GM21529 (cell line): ENCODE measurements at regions not wholly inside any gene's neighbourhood (a gene's known extent, or its start where the extent isn't known, plus 50 kb on each side); places are given as distances from the start of the nearest gene placed in this dataset.

Experiments used
- ATAC-seq: cut with Tn5 transposase; IDR thresholded peaks from one replicate; pipeline ENCODE4 v1.9.1; 2021; ENCODE audit not compliant: unreplicated experiment

- ATAC-seq, result no peak
These were observed 476.1 kb downstream of the NUF2 start for GRCh38 chr1:163797816-163798215.

- ATAC-seq, result no peak
These were observed 477.5 kb downstream of the NUF2 start for GRCh38 chr1:163799190-163799805.

- ATAC-seq, result no peak
These were observed 485.7 kb downstream of the NUF2 start for GRCh38 chr1:163807331-163808049.

GRCh38 chr1:163813251-163813650 is 491.5 kb downstream of the NUF2 start:
- ATAC-seq, result no peak

- no peak for ATAC-seq
These were observed 498.5 kb downstream of the NUF2 start for GRCh38 chr1:163820226-163820625.

- ATAC-seq, result no peak
These were observed 499.0 kb downstream of the NUF2 start for GRCh38 chr1:163820766-163821165.

- ATAC-seq, result no peak
These were observed 499.9 kb downstream of the NUF2 start for GRCh38 chr1:163821679-163822078.

- no peak for ATAC-seq
These were observed 501.3 kb downstream of the NUF2 start for GRCh38 chr1:163823017-163823416.

GRCh38 chr1:163824006-163824405 is 502.3 kb downstream of the NUF2 start:
- no peak for ATAC-seq

GRCh38 chr1:163824490-163824889 is 502.7 kb downstream of the NUF2 start:
- no peak for ATAC-seq

- no peak for ATAC-seq
These were observed 504.7 kb downstream of the NUF2 start for GRCh38 chr1:163826500-163826899.

GRCh38 chr1:163834778-163835177 is 513.0 kb downstream of the NUF2 start:
- no peak for ATAC-seq

- no peak for ATAC-seq
These were observed 514.7 kb downstream of the NUF2 start for GRCh38 chr1:163836481-163836880.

- ATAC-seq, result no peak
These were observed 515.5 kb downstream of the NUF2 start for GRCh38 chr1:163837206-163837605.

GRCh38 chr1:163842571-163842970 is 520.8 kb downstream of the NUF2 start:
- no peak for ATAC-seq

GRCh38 chr1:163844459-163844858 is 522.7 kb downstream of the NUF2 start:
- ATAC-seq, result no peak

GRCh38 chr1:163845279-163845678 is 523.5 kb downstream of the NUF2 start:
- ATAC-seq, result no peak

- ATAC-seq, result no peak
These were observed 542.0 kb downstream of the NUF2 start for GRCh38 chr1:163863731-163864130.

GRCh38 chr1:163864207-163864606 is 542.5 kb downstream of the NUF2 start:
- no peak for ATAC-seq

GRCh38 chr1:163866564-163866963 is 544.8 kb downstream of the NUF2 start:
- ATAC-seq, result no peak

GRCh38 chr1:163870666-163871065 is 548.9 kb downstream of the NUF2 start:
- ATAC-seq, result no peak

GRCh38 chr1:163872067-163872466 is 550.3 kb downstream of the NUF2 start:
- no peak for ATAC-seq

- ATAC-seq, result no peak
These were observed 552.3 kb downstream of the NUF2 start for GRCh38 chr1:163874070-163874469.
